ENCODE measurements at regions not wholly inside any gene's neighbourhood (a gene's known extent, or its start where the extent isn't known, plus 50 kb on each side); places are given as distances from the start of the nearest gene placed in this dataset.

DNA sequence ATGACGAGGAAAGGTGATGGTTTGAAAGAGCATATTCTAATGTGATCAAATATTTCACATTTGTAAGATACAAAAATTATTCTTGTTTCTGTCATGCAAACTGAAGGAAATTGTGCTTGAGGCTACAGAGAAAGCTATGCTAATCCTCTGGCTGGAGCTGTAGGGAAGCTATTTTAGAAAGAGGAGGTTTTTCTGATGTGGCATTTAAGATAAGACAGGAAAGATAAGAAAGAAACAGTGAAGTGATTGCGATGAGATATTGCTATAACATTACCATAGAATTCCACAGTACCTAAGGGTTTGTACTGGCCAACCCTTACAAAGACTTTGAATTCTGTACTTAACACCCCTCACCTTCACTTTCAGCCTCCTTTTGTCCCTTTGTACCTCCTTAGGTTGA is 205.2 kb upstream of the LMCD1 start:
- H3K9me2 ChIP-seq (ENCODE audit: insufficient read depth, low read length) = no peaks in the 10 kb centered on the region
- intact Hi-C loops (cut with micrococcal nuclease; ENCODE audit: unreplicated experiment) = no loop called here
- no peak overlapping the region for H3K4me3 ChIP-seq (ENCODE audit: low read depth, low read length, poor library complexity, severe bottlenecking)
- no peaks in the 10 kb centered on the region for H3K36me3 ChIP-seq (ENCODE audit: insufficient read depth, low read length)
- no peaks in the 10 kb centered on the region for H4K20me1 ChIP-seq (ENCODE audit: insufficient read depth, low read length)
- no peak overlapping the region for H3K4me2 ChIP-seq (ENCODE audit: low read length)
- H2AFZ ChIP-seq (ENCODE audit: low read length) = no peak overlapping the region
- H3K4me1 ChIP-seq (ENCODE audit: insufficient read depth, low read length, poor library complexity, severe bottlenecking) = no peaks in the 10 kb centered on the region
- BruUV-seq (replicated peaks) = no TSS peak
- CTCF ChIA-PET (ENCODE audit: unreplicated experiment) = no interaction called here
- POLR2A ChIA-PET = no interaction called here
- H3K27ac ChIP-seq (ENCODE audit: low read depth, low read length, poor library complexity, severe bottlenecking) = no peak overlapping the region
- no peaks in the 10 kb centered on the region for H3K9me3 ChIP-seq (ENCODE audit: low read length)
- TF ChIP-seq EZH2phosphoT487 (IDR thresholded peaks at IDR 0.05; ENCODE audit: borderline replicate concordance, low read depth, low read length) = no peak
- no peaks in the 10 kb centered on the region for H3K79me2 ChIP-seq (ENCODE audit: insufficient read depth, low read depth, low read length)
- DNase-seq (ENCODE audit: low spot score) = no peak

DNA sequence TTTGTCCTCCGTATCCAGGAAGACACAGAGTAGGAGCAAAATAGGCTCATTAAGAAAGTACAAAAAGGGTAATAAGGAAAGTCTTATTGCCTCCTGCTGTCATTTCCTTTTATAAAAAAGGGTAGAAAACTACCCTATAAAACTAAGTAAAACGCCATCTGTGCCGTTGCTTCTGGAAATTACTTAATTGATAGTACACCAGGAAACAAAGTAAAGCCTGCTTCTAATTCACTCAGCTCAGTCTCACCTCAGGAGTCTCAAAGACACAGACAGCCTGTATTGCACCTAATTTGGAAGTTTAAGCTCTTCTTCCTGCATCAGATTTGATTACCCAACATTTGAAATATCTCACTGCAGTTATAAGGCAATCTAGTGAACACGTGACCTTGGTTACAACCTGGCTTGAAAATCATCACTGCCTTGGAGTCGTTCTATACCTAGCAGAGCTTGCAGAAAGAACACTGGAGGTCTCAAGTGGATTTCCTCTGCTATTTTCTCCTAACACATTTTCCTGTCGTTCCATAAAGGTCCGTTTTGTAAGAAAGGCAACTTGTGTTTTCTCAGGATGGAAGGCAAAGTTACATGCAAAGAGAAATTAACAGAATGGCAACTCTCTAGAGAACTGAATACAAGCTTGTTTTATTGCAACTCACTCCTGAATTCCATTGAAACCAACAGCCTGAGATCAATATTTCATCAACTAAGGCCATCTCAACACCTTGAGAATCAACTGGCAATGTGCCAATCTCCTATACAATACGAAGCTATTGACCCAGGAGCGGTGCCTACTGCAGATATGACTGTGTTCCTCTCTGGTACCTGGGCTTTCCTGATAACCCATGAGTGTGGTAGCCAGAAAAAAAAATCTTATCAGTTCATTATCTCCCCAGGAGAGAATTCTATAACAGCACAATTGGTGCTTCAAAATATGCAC is 203.3 kb upstream of the LMCD1 start:
- ChIA-PET CTCF (ENCODE audit: unreplicated experiment) (no interaction called here), POLR2A (interaction anchor here (0.8 kb wide), 1 partner anchor 8 kb away, joined by 3 read pairs; no protein-coding TSS in a partner anchor)
- Histone ChIP-seq H3K4me1 (ENCODE audit: insufficient read depth, low read length, poor library complexity, severe bottlenecking) (no peaks in the 10 kb centered on the region), H3K27ac (ENCODE audit: low read depth, low read length, poor library complexity, severe bottlenecking) (no peak overlapping the region), H3K36me3 (ENCODE audit: insufficient read depth, low read length) (no peaks in the 10 kb centered on the region), H3K9me3 (ENCODE audit: low read length) (no peaks in the 10 kb centered on the region), H3K79me2 (ENCODE audit: insufficient read depth, low read depth, low read length) (no peaks in the 10 kb centered on the region), H2AFZ (ENCODE audit: low read length) (no peak overlapping the region), H3K4me3 (ENCODE audit: low read depth, low read length, poor library complexity, severe bottlenecking) (no peak overlapping the region), H4K20me1 (ENCODE audit: insufficient read depth, low read length) (no peaks in the 10 kb centered on the region), H3K9me2 (ENCODE audit: insufficient read depth, low read length) (no peaks in the 10 kb centered on the region), H3K4me2 (ENCODE audit: low read length) (no peak overlapping the region)
- intact Hi-C loops (cut with micrococcal nuclease; ENCODE audit: unreplicated experiment) = no loop called here
- TF ChIP-seq, protein P1, sequence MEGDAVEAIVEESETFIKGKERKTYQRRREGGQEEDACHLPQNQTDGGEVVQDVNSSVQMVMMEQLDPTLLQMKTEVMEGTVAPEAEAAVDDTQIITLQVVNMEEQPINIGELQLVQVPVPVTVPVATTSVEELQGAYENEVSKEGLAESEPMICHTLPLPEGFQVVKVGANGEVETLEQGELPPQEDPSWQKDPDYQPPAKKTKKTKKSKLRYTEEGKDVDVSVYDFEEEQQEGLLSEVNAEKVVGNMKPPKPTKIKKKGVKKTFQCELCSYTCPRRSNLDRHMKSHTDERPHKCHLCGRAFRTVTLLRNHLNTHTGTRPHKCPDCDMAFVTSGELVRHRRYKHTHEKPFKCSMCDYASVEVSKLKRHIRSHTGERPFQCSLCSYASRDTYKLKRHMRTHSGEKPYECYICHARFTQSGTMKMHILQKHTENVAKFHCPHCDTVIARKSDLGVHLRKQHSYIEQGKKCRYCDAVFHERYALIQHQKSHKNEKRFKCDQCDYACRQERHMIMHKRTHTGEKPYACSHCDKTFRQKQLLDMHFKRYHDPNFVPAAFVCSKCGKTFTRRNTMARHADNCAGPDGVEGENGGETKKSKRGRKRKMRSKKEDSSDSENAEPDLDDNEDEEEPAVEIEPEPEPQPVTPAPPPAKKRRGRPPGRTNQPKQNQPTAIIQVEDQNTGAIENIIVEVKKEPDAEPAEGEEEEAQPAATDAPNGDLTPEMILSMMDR (conservative IDR thresholded peaks at IDR 0.05; ENCODE audit: low read length) = no peak
- no peak for TF ChIP-seq EZH2phosphoT487 (IDR thresholded peaks at IDR 0.05; ENCODE audit: borderline replicate concordance, low read depth, low read length)
- BruUV-seq (replicated peaks) = no TSS peak
- no peak for DNase-seq (ENCODE audit: low spot score)

DNA sequence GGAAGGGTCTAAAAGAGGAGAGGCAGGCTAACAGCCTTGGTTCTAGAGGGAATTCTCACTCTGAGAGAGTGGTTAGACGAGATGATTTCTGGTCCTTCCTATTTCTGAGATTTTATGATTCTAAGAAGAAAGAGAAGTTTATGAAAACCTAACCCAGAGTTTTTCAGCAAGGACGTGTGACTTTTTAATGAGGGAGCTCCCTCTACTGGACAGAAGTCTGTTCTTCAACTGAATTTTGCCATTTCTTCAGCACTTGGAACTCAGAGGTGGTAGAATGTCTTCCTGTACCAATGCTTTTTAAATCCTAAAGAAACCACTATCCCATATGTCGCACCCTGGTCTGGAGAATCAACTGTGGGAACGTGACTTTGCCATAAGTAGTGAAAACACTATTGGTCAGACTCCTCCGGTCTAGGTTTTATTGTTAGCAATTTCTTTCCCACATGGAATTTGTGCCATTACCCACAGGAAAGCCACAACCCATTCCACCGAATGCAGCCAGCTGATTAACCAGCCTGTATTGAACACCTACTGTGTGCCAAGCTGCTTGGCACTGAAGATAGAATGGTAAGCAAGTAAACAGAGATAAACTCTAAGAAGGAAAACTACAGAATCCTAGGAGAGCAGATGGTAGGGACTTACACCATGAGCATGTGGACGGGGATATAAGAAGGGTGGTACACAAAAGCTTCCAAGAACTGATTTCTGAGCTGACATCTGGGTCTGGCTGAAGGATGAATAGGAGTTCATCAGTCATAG is 199.5 kb upstream of the LMCD1 start:
- TF ChIP-seq, protein P1 (conservative IDR thresholded peaks at IDR 0.05; ENCODE audit: low read length) = peak; percentile 81
- TF ChIP-seq EZH2phosphoT487 (IDR thresholded peaks at IDR 0.05; ENCODE audit: borderline replicate concordance, low read depth, low read length) = no peak

More for the DNA sequence above, 199.5 kb upstream of the LMCD1 start:
- intact Hi-C loops (cut with micrococcal nuclease; ENCODE audit: unreplicated experiment) = no loop called here
- H4K20me1 ChIP-seq (ENCODE audit: insufficient read depth, low read length) = no peaks in the 10 kb centered on the region
- no peaks in the 10 kb centered on the region for H3K36me3 ChIP-seq (ENCODE audit: insufficient read depth, low read length)
- no peak overlapping the region for H3K4me2 ChIP-seq (ENCODE audit: low read length)
- no TSS peak for BruUV-seq (replicated peaks)
- H3K9me3 ChIP-seq (ENCODE audit: low read length) = no peaks in the 10 kb centered on the region
- H3K4me3 ChIP-seq (ENCODE audit: low read depth, low read length, poor library complexity, severe bottlenecking) = no peak overlapping the region
- ChIA-PET POLR2A (interaction anchor here (0.7 kb wide), 1 partner anchor 20 kb away, joined by 3 read pairs; no protein-coding TSS in a partner anchor), CTCF (ENCODE audit: unreplicated experiment) (interaction anchor here (0.6 kb wide), 1 partner anchor 407 kb away, joined by 5 read pairs; no protein-coding TSS in a partner anchor)
- DNase-seq (ENCODE audit: low spot score) = peak; percentile 39
- H3K4me1 ChIP-seq (ENCODE audit: insufficient read depth, low read length, poor library complexity, severe bottlenecking) = no peaks in the 10 kb centered on the region
- no peaks in the 10 kb centered on the region for H3K9me2 ChIP-seq (ENCODE audit: insufficient read depth, low read length)
- no peak overlapping the region for H3K27ac ChIP-seq (ENCODE audit: low read depth, low read length, poor library complexity, severe bottlenecking)
- H2AFZ ChIP-seq (ENCODE audit: low read length) = no peak overlapping the region
- H3K79me2 ChIP-seq (ENCODE audit: insufficient read depth, low read depth, low read length) = no peaks in the 10 kb centered on the region

Data from OCI-LY7 (cell line).